Panc1 (cell line): ENCODE measurements at regions not wholly inside any gene's neighbourhood (a gene's known extent, or its start where the extent isn't known, plus 50 kb on each side); places are given as distances from the start of the nearest gene placed in this dataset.

ENCODE experiments used
- ATAC-seq: fragments of 200-7000 bp; cut with Tn5 transposase; 2 replicates; pipeline ENCODE4 v1.9.1; 2020; ENCODE audit warnings: mild to moderate bottlenecking, moderate library complexity
- BruUV-seq: library from RNA; stranded (reverse); fragments of 400-500 nt; replicated peaks from 2 replicates; lab custom pipeline; 2021; lab: Mats Ljungman, UMichigan
- CTCF ChIA-PET: fragments of 300-600 bp; sonication (Branson Sonifier 250); formaldehyde crosslinking; loops from one replicate; lab custom pipeline; 2022; ENCODE audit warnings: antibody characterized with exemption; lab: Charles Lee
- POLR2A ChIA-PET: fragments of 300-600 bp; sonication (Branson Sonifier 250); formaldehyde crosslinking; loops from one replicate; lab custom pipeline; 2022; ENCODE audit warnings: antibody characterized with exemption; lab: Charles Lee
- DNase-seq: peaks from one replicate; pipeline ENCODE4 v3.0.0-alpha.2; 2010; ENCODE audit warnings: low read depth, low spot score
- H3K27ac ChIP-seq: 2 replicates; pipeline ENCODE4 v1.5.1; 2011; ENCODE audit warnings: mild to moderate bottlenecking, low read length, inconsistent platforms
- H3K27me3 ChIP-seq: fragments of 200-500 bp; sonication (Bioruptor generic); 2 replicates; pipeline ENCODE4 v1.6.0; 2014; ENCODE audit warnings: low read length, inconsistent platforms; ENCODE audit not compliant: control insufficient read depth, insufficient read depth
- H3K36me3 ChIP-seq: fragments of 200-500 bp; sonication (Bioruptor generic); 2 replicates; pipeline ENCODE4 v1.5.1; 2014; ENCODE audit warnings: inconsistent platforms, mild to moderate bottlenecking, low read length, moderate library complexity; ENCODE audit not compliant: control insufficient read depth, insufficient read depth
- H3K4me1 ChIP-seq: 2 replicates; pipeline ENCODE4 v1.5.1; 2011; ENCODE audit warnings: inconsistent platforms, mild to moderate bottlenecking, low read length, moderate library complexity; ENCODE audit not compliant: control insufficient read depth, insufficient read depth
- H3K4me3 ChIP-seq, 2 experiments: 2 replicates each; pipeline ENCODE4 v1.5.1; 2011 to 2012; ENCODE audit warnings: low read depth in 2 of 2, low read length in 2 of 2, mild to moderate bottlenecking in 2 of 2, inconsistent platforms in 1 of 2, moderate library complexity in 1 of 2
- H3K9me3 ChIP-seq: fragments of 200-500 bp; sonication (Bioruptor generic); 2 replicates; pipeline ENCODE4 v1.5.1; 2014; ENCODE audit warnings: low read depth, mild to moderate bottlenecking, inconsistent platforms, low read length, moderate library complexity; ENCODE audit not compliant: control insufficient read depth, insufficient read depth
- CTCF ChIP-seq: fragments of 450-650 bp; IDR thresholded peaks from 2 replicates; pipeline ENCODE4 v1.5.1; 2017; ENCODE audit warnings: mild to moderate bottlenecking
- POLR2AphosphoS5 ChIP-seq: IDR thresholded peaks from 2 replicates; pipeline ENCODE4 v1.6.1; 2012; ENCODE audit warnings: mild to moderate bottlenecking, low read depth, low read length, moderate library complexity
- SIN3A ChIP-seq: IDR thresholded peaks from 2 replicates; pipeline ENCODE4 v1.6.1; 2012; ENCODE audit warnings: low read depth, mild to moderate bottlenecking, low read length, moderate library complexity, borderline replicate concordance; ENCODE audit not compliant: insufficient read depth
- TCF7L2 ChIP-seq: IDR thresholded peaks from 2 replicates; pipeline ENCODE4 v1.6.1; 2011; ENCODE audit warnings: mild to moderate bottlenecking, low read depth, low read length, inconsistent platforms
- in situ Hi-C: cut with HindIII; loops from 2 replicates; pipeline ENCODE4 v1.10.0; 2016; ENCODE audit warnings: low sequenced_read_pairs, low pct_unique_long_range_greater_than_20kb
- intact Hi-C: fragments of 100-400 bp; cut with micrococcal nuclease; formaldehyde crosslinking; loops from one replicate; pipeline ENCODE4 v1.10.0; 2022; ENCODE audit not compliant: unreplicated experiment
- TF ChIP-seq, protein P1 (sequence below), 2 experiments: IDR thresholded peaks; 2 replicates each; pipeline ENCODE4 v1.6.1; 2011 to 2012; ENCODE audit warnings: low read depth in 2 of 2, control low read depth in 1 of 2, low read length in 1 of 2, mild to moderate bottlenecking in 1 of 2, moderate library complexity in 1 of 2; ENCODE audit not compliant: insufficient read depth in 1 of 2

DNA sequence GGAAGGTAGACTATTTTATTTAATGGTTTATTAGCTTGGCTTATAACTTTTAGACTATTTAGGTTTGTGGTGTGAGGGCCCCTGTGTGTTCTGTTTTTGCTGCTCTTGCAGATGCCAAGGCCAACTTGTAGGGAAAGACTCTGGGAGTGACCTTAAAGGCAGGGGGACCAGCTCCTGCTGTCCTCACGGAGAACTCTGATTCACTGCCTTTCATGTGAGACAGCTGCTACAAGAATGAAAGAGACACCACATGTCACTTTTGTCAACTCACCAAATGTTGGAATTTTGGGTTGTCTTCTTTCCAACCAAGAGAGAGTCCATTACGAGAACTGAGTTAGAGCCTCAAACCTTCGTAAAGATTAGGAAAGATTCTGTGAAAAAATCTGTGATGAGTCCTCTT lies 258.3 kb upstream of the ADAMTSL1 start:
- intact Hi-C loops, result no loop called here
- Histone ChIP-seq H3K27me3 (no peaks in the 10 kb centered on the region), H3K27ac (no peak overlapping the region), H3K4me3 (no peak overlapping the region), H3K4me1 (no peaks in the 10 kb centered on the region), H3K9me3 (no peaks in the 10 kb centered on the region), H3K36me3 (no peaks in the 10 kb centered on the region)
- DNase-seq, result no peak
- no peak for ATAC-seq
- BruUV-seq, result no TSS peak
- POLR2A ChIA-PET, result no interaction called here
- in situ Hi-C loops, result no loop called here
- TF ChIP-seq, protein P1, sequence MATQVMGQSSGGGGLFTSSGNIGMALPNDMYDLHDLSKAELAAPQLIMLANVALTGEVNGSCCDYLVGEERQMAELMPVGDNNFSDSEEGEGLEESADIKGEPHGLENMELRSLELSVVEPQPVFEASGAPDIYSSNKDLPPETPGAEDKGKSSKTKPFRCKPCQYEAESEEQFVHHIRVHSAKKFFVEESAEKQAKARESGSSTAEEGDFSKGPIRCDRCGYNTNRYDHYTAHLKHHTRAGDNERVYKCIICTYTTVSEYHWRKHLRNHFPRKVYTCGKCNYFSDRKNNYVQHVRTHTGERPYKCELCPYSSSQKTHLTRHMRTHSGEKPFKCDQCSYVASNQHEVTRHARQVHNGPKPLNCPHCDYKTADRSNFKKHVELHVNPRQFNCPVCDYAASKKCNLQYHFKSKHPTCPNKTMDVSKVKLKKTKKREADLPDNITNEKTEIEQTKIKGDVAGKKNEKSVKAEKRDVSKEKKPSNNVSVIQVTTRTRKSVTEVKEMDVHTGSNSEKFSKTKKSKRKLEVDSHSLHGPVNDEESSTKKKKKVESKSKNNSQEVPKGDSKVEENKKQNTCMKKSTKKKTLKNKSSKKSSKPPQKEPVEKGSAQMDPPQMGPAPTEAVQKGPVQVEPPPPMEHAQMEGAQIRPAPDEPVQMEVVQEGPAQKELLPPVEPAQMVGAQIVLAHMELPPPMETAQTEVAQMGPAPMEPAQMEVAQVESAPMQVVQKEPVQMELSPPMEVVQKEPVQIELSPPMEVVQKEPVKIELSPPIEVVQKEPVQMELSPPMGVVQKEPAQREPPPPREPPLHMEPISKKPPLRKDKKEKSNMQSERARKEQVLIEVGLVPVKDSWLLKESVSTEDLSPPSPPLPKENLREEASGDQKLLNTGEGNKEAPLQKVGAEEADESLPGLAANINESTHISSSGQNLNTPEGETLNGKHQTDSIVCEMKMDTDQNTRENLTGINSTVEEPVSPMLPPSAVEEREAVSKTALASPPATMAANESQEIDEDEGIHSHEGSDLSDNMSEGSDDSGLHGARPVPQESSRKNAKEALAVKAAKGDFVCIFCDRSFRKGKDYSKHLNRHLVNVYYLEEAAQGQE (IDR thresholded peaks at IDR 0.05; ENCODE audit: insufficient read depth in 1 of 2, low read depth in 2 of 2, low read length in 1 of 2), result no peak
- TF ChIP-seq POLR2AphosphoS5 (no peak), CTCF (no peak), TCF7L2 (no peak), SIN3A (no peak)
- CTCF ChIA-PET, result no interaction called here

DNA sequence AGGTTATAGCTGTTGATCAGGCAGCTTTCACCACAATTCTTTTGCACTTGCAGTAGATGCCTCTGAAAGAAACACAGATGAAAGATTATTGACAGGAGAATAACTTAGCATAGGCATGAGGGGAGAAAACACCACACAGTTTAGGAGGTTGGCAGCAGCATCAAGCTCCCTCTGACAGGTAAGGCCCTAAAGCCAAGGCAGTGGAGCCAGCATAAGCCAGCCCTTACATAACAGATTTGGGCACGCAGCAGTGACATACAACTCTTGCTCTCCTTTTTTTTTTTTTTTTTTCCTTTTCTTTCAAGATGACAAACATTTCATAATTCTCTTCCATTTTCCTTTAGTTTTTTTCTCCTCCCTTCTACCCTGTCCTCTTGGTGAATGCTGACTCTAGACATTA lies 257.6 kb upstream of the ADAMTSL1 start:
- intact Hi-C loops (no loop called here), in situ Hi-C loops (no loop called here)
- no peaks in the 10 kb centered on the region for H3K27me3 ChIP-seq
- H3K9me3 ChIP-seq, result no peaks in the 10 kb centered on the region
- no peak for DNase-seq
- no peaks in the 10 kb centered on the region for H3K36me3 ChIP-seq
- CTCF ChIA-PET, result interaction anchor here (0.7 kb wide), 1 partner anchor 419 kb away, joined by 3 read pairs; no protein-coding TSS in a partner anchor
- BruUV-seq, result no TSS peak
- no peaks in the 10 kb centered on the region for H3K4me1 ChIP-seq
- ATAC-seq, result no peak
- no peak overlapping the region for H3K4me3 ChIP-seq
- TF ChIP-seq CTCF (no peak), POLR2AphosphoS5 (no peak), TCF7L2 (no peak), SIN3A (no peak)
- TF ChIP-seq, protein P1 (IDR thresholded peaks at IDR 0.05; ENCODE audit: insufficient read depth in 1 of 2, low read depth in 2 of 2, low read length in 1 of 2), result no peak
- POLR2A ChIA-PET, result no interaction called here
- H3K27ac ChIP-seq, result no peak overlapping the region
